CD14-positive monocyte (primary cell): ENCODE measurements at regions not wholly inside any gene's neighbourhood (a gene's known extent, or its start where the extent isn't known, plus 50 kb on each side); places are given as distances from the start of the nearest gene placed in this dataset.

ENCODE experiments used
- DNase-seq, 3 donors: peaks; one replicate each; pipeline ENCODE4 v3.0.0-alpha.2; 2011 to 2022
- H2AFZ ChIP-seq: 2 replicates; pipeline ENCODE4 v1.6.0; 2012; ENCODE audit warnings: mild to moderate bottlenecking, low read depth, low read length, inconsistent platforms; ENCODE audit not compliant: insufficient read depth, poor library complexity, severe bottlenecking
- H3K27ac ChIP-seq, 2 donors: 1 replicate in 1 of 2; 2 replicates in 1 of 2; pipeline ENCODE4 v1.5.1; 2012 to 2013; ENCODE audit warnings: low read length in 2 of 2, control low read depth in 1 of 2, inconsistent platforms in 1 of 2, low read depth in 1 of 2, mild to moderate bottlenecking in 1 of 2
- H3K27me3 ChIP-seq, 2 donors: one replicate each; pipeline versions ENCODE4 v1.6.0 to v1.6.1; 2011 to 2013; ENCODE audit warnings: low read length in 2 of 2; ENCODE audit not compliant: control insufficient read depth in 2 of 2, insufficient read depth in 2 of 2
- H3K36me3 ChIP-seq, 2 donors: replicated peaks in 1 of 2; 1 replicate in 1 of 2; 2 replicates in 1 of 2; pipeline versions ENCODE4 v1.5.1 to v1.6.1; 2012 to 2013; ENCODE audit warnings: low read length in 2 of 2, control low read depth in 1 of 2, inconsistent platforms in 1 of 2, mild to moderate bottlenecking in 1 of 2; ENCODE audit not compliant: insufficient read depth in 2 of 2, control insufficient read depth in 1 of 2
- H3K4me1 ChIP-seq, 2 donors: 1 replicate in 1 of 2; 2 replicates in 1 of 2; pipeline versions ENCODE4 v1.5.1 to v1.6.1; 2012 to 2013; ENCODE audit warnings: low read length in 2 of 2, control low read depth in 1 of 2, inconsistent platforms in 1 of 2, mild to moderate bottlenecking in 1 of 2, moderate library complexity in 1 of 2; ENCODE audit not compliant: insufficient read depth in 2 of 2, control insufficient read depth in 1 of 2
- H3K4me2 ChIP-seq: replicated peaks from 2 replicates; pipeline ENCODE3; 2012; ENCODE audit warnings: low read length, moderate library complexity, mild to moderate bottlenecking; ENCODE audit not compliant: poor library complexity, severe bottlenecking; ENCODE audit errors: extremely low read depth
- H3K4me3 ChIP-seq, 3 experiments: fragments of 200-600 bp in 1 of 3; sonication (generic) in 1 of 3; replicated peaks in 1 of 3; 1 replicate in 2 of 3; 2 replicates in 1 of 3; pipeline ENCODE4 v1.5.1; 2011 to 2013; ENCODE audit warnings: low read length in 3 of 3, mild to moderate bottlenecking in 3 of 3, control low read depth in 2 of 3, low read depth in 2 of 3, inconsistent platforms in 1 of 3, moderate library complexity in 1 of 3
- H3K79me2 ChIP-seq: 2 replicates; pipeline ENCODE4 v1.6.0; 2012; ENCODE audit warnings: mild to moderate bottlenecking, control low read depth, inconsistent platforms, low read length, moderate library complexity; ENCODE audit not compliant: insufficient read depth
- H3K9ac ChIP-seq: 2 replicates; pipeline ENCODE4 v1.6.0; 2017; ENCODE audit warnings: low read length, mild to moderate bottlenecking; ENCODE audit not compliant: insufficient read depth, poor library complexity, severe bottlenecking
- H3K9me3 ChIP-seq, 2 donors: replicated peaks in 1 of 2; 1 replicate in 1 of 2; 2 replicates in 1 of 2; pipeline versions ENCODE4 v1.5.1 to v1.6.1; 2012 to 2013; ENCODE audit warnings: low read length in 2 of 2, control low read depth in 1 of 2; ENCODE audit not compliant: control insufficient read depth in 1 of 2, insufficient read depth in 1 of 2
- H4K20me1 ChIP-seq: 2 replicates; pipeline ENCODE4 v1.6.0; 2012; ENCODE audit warnings: mild to moderate bottlenecking, low read length, control low read depth, moderate library complexity; ENCODE audit not compliant: insufficient read depth
- H3K27ac Mint-ChIP-seq, 7 donors: one replicate each; pipeline ENCODE4 v1.8.0; 2020; ENCODE audit warnings: mild to moderate bottlenecking in 7 of 7, mixed read lengths in 7 of 7, moderate library complexity in 6 of 7, inconsistent platforms in 2 of 7
- H3K27me3 Mint-ChIP-seq, 3 donors: one replicate each; pipeline ENCODE4 v1.8.0; 2021 to 2022; ENCODE audit warnings: low read depth in 3 of 3, mild to moderate bottlenecking in 3 of 3, mixed read lengths in 3 of 3, moderate library complexity in 3 of 3, inconsistent platforms in 1 of 3
- H3K36me3 Mint-ChIP-seq, 2 donors: one replicate each; pipeline ENCODE4 v1.8.0; 2020; ENCODE audit warnings: mixed read lengths in 2 of 2, inconsistent platforms in 1 of 2, mild to moderate bottlenecking in 1 of 2
- H3K4me1 Mint-ChIP-seq: one replicate; pipeline ENCODE4 v1.8.0; 2020; ENCODE audit warnings: mild to moderate bottlenecking, mixed read lengths
- H3K4me3 Mint-ChIP-seq, 2 donors: one replicate each; pipeline ENCODE4 v1.8.0; 2020; ENCODE audit warnings: mild to moderate bottlenecking in 2 of 2, mixed read lengths in 2 of 2, moderate library complexity in 1 of 2
- H3K9me3 Mint-ChIP-seq, 7 donors: one replicate each; pipeline ENCODE4 v1.8.0; 2020 to 2022; ENCODE audit warnings: mixed read lengths in 7 of 7, mild to moderate bottlenecking in 6 of 7, moderate library complexity in 6 of 7, inconsistent platforms in 2 of 7
- whole genome bisulfite sequencing: methylation state at CpG from one replicate; pipeline ENCODE4 v1.1.5; 2013; ENCODE audit warnings: missing lambda C conversion rate; ENCODE audit not compliant: insufficient coverage; 5-methylcytosine and 5-hydroxymethylcytosine counted together
- intact Hi-C, 2 donors: fragments of 100-400 bp; cut with micrococcal nuclease; formaldehyde crosslinking; loops; one replicate each; pipeline versions ENCODE4 v1.15.0 to v1.15.1; 2023
- TF ChIP-seq, protein P1 (sequence below): fragments of 200-600 bp; IDR thresholded peaks from one replicate; pipeline ENCODE4 v1.8.0; 2022; ENCODE audit warnings: antibody characterized with exemption, mild to moderate bottlenecking

DNA sequence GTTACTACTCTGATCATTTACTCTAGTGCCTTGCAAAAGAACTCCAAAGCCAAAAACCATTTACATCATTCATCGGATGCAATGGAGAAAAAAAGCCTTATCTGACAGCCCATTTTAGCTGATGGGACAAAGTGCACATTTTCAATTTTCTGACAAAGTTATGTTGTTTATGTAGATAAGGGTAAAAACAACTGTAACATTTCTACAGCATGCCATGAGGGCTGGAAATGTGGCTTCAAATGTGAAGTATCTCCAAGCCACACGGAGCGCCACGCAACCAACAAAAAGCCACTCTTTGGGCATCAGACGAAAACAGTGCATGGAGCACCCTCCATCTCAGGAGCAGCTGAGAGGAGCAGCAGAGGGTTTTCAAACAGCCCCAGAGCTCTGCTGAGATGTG, 364.6 kb upstream of the ZNF507 start:
- Mint-ChIP-seq H3K9me3 (peaks cover 7 to 23% (median 8%) of the 10 kb centered on the region in 7 donors), H3K4me3 (no peak overlapping the region), H3K27ac (no peak overlapping the region), H3K36me3 (no peaks in the 10 kb centered on the region), H3K4me1 (no peaks in the 10 kb centered on the region), H3K27me3 (peaks cover 0 to 2% (median 0%) of the 10 kb centered on the region in 3 donors)
- intact Hi-C loops, result no loop called here
- H3K4me2 ChIP-seq, result no peak overlapping the region
- DNase-seq, result no peak
- TF ChIP-seq, protein P1, sequence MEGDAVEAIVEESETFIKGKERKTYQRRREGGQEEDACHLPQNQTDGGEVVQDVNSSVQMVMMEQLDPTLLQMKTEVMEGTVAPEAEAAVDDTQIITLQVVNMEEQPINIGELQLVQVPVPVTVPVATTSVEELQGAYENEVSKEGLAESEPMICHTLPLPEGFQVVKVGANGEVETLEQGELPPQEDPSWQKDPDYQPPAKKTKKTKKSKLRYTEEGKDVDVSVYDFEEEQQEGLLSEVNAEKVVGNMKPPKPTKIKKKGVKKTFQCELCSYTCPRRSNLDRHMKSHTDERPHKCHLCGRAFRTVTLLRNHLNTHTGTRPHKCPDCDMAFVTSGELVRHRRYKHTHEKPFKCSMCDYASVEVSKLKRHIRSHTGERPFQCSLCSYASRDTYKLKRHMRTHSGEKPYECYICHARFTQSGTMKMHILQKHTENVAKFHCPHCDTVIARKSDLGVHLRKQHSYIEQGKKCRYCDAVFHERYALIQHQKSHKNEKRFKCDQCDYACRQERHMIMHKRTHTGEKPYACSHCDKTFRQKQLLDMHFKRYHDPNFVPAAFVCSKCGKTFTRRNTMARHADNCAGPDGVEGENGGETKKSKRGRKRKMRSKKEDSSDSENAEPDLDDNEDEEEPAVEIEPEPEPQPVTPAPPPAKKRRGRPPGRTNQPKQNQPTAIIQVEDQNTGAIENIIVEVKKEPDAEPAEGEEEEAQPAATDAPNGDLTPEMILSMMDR, result no peak
- H3K9ac ChIP-seq, result no peak overlapping the region
- H3K4me3 ChIP-seq, result no peak overlapping the region
- no peaks in the 10 kb centered on the region for H4K20me1 ChIP-seq
- no peaks in the 10 kb centered on the region for H3K79me2 ChIP-seq
- WGBS, result 91% methylated on average over 4 of the region's 5 CpGs
- no peaks in the 10 kb centered on the region for H3K27me3 ChIP-seq
- H3K27ac ChIP-seq, result no peak overlapping the region
- H2AFZ ChIP-seq, result no peak overlapping the region
- H3K4me1 ChIP-seq, result no peaks in the 10 kb centered on the region
- H3K9me3 ChIP-seq, result peaks cover 10 to 13% of the 10 kb centered on the region in 2 donors
- no peaks in the 10 kb centered on the region for H3K36me3 ChIP-seq

DNA sequence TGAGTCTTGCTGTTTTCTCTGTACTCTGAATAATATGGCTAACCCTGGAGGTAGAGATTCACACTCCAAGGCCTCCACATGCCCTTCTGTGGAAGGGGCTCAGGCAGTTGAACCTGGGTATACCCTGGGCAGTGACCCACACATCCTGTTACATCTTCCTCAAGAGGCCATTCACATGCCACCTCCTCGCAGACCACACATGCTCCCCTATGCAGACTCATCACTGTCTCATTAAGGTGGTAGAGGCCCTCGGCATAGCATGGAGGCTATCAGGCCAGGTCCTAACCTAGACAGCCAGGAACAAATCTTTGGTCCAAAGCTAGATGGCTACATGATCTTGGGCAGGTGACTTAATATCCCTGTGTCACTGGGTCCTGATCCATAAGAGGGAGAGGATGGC, 363.9 kb upstream of the ZNF507 start:
- H3K4me1 Mint-ChIP-seq, result no peaks in the 10 kb centered on the region
- Histone ChIP-seq H3K36me3 (no peaks in the 10 kb centered on the region), H3K4me2 (no peak overlapping the region), H3K4me1 (no peaks in the 10 kb centered on the region), H3K9ac (no peak overlapping the region), H3K9me3 (peaks cover 11 to 20% of the 10 kb centered on the region in 2 donors), H2AFZ (no peak overlapping the region), H3K27me3 (no peaks in the 10 kb centered on the region), H3K4me3 (no peak overlapping the region), H4K20me1 (no peaks in the 10 kb centered on the region), H3K27ac (no peak overlapping the region), H3K79me2 (no peaks in the 10 kb centered on the region)
- no peak for DNase-seq
- no peaks in the 10 kb centered on the region for H3K36me3 Mint-ChIP-seq
- intact Hi-C loops, result no loop called here
- H3K4me3 Mint-ChIP-seq, result no peak overlapping the region
- peaks cover 0 to 2% (median 0%) of the 10 kb centered on the region in 3 donors for H3K27me3 Mint-ChIP-seq
- WGBS, result 71% methylated on average over 1 of the region's 2 CpGs
- H3K27ac Mint-ChIP-seq, result no peak overlapping the region
- TF ChIP-seq, protein P1, result no peak
- peaks cover 10 to 23% (median 10%) of the 10 kb centered on the region in 7 donors for H3K9me3 Mint-ChIP-seq
